ENCODE measurements at regions not wholly inside any gene's neighbourhood (a gene's known extent, or its start where the extent isn't known, plus 50 kb on each side); places are given as distances from the start of the nearest gene placed in this dataset.

GRCh38 chr1:217953330-217953729 is 322.2 kb downstream of the SPATA17 start:
- TF ChIP-seq CTCF (IDR thresholded peaks at IDR 0.05; ENCODE audit: low read length) (no peak), EZH2 (optimal IDR thresholded peaks at IDR 0.05; ENCODE audit: low read depth, low read length) (no peak)

Measured in MM.1S (cell line).